ENCODE measurements at regions not wholly inside any gene's neighbourhood (a gene's known extent, or its start where the extent isn't known, plus 50 kb on each side); places are given as distances from the start of the nearest gene placed in this dataset.
"Not testable (repeated sequence)": the region's sequence is repeated elsewhere in the genome, so short reads cannot be mapped to it uniquely, and the experiment has no call there.

GRCh38 chr22:23500508-23501260, 79.4 kb downstream of the IGLL1 start:
- DNase-seq, result no peak

DNA sequence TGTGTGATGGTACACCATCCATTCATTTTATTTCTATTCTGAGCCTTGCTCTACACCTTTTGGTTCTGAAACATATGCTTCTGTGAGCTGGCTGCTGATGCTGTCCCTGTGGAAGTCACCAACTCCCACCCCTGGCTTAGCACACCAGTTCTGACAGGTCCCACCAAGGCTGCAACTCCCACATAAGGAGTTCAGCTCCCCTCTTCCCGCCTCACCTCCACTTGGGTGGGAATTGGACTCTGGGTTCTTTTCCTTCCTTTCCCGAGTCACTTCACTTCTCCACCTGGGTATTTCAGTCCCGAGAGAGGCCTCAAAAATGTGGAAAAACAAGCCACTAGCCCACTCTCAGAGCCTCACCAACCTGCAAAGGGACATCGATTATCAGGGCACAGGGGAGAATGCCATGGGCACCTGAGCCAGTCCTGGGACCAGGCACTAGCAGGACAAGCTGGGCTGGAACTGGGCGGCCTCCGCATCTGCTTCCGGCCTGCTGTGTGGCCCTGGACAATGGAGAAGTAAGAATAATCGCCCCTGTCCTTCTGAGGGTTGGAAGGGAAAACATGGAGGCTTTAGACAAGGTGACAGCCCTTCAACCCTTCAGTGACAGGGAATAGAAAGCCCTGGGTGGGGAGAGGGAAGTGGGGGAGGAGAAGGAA, 80.1 kb downstream of the IGLL1 start:
- no peak for DNase-seq

- DNase-seq, result no peak
These were observed 81.0 kb downstream of the IGLL1 start for GRCh38 chr22:23498811-23499798.

GRCh38 chr22:23497889-23498288, 82.2 kb downstream of the IGLL1 start:
- not testable (repeated sequence) for DNase-seq

- no peak for DNase-seq
These were observed 82.8 kb downstream of the IGLL1 start for GRCh38 chr22:23497016-23497885.

- no peak for DNase-seq
These were observed 83.7 kb downstream of the IGLL1 start for GRCh38 chr22:23496445-23496833.

- DNase-seq, result no peak
These were observed 84.3 kb downstream of the IGLL1 start for GRCh38 chr22:23495614-23496444.

DNA sequence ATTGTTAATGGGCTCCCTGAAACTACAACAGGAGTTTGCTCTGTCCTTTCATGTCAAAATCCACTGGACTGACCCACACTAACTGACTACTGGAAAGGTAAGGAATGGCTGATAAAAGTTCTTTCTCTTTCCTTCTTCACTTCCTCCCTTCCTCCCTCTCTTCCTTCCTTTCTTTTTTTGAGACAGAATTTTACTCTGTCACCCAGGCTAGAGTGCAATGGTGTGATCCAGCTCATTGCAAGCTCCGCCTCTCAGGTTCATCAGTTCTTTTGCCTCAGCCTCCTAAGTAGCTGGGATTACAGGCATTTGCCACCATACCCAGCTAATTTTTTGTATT, 85.2 kb downstream of the IGLL1 start:
- no peak for DNase-seq

- DNase-seq, result no peak
These were observed 94.6 kb downstream of the IGLL1 start for GRCh38 chr22:23485490-23485889.

DNA sequence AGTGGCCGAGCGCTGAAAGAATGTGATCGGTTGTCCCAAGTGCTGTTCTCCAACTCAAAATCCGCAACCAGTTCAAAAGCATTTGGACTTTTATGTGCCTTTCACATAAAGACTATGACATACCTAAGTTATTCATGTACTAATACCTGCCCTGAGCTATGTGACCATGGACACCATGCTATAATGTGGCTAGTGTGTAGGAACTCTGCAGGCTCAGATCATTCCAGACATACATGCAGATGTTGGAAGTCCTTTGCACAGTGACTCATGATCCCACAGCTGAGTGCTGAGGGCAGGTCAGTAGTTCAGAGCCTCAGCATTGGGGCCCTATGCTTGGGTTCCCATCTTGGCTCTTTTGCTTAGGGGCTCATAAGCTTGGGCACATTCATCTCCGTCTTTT, 95.4 kb downstream of the IGLL1 start:
- no peak for DNase-seq

- no peak for DNase-seq
These were observed 98.7 kb downstream of the IGLL1 start for GRCh38 chr22:23481369-23481768.

DNA sequence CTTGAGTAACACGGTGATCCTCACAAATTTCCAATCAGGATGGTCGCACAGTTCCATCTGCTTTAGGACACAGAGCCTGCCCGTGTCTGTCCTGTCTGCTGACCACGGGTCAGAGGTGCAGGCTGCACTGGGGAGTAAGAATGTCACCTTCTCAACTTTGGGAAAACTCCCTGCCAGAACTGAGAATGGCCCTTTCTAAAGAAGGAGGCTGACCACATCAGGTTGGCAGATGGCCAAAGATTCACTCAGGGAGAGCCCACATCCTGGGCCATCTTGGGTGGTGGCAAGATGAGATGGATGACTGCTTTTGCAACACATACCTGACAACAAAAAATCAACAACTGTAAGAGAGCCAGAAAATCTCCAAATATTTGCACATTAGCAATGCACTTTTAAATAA, 101.9 kb downstream of the IGLL1 start:
- DNase-seq, result no peak

DNA sequence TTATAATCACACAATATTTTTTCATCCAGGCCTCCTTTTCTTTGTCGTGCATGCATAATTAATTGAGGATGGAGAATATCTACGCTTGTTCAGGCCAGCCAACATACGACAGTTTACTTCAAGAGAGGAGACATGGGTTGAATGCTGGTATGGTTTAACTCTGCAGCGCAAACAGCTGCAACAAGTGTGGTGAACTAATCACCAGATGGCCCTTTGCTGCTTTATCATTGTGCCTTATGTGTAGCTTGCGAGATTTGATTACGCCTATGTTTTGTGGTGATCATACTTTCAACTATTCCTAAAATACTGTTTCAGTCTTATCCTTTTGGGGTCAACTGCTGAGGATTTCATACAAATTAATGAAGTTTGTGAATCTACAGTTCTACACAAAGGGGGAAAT, 105.6 kb downstream of the IGLL1 start:
- not testable (repeated sequence) for DNase-seq

DNA sequence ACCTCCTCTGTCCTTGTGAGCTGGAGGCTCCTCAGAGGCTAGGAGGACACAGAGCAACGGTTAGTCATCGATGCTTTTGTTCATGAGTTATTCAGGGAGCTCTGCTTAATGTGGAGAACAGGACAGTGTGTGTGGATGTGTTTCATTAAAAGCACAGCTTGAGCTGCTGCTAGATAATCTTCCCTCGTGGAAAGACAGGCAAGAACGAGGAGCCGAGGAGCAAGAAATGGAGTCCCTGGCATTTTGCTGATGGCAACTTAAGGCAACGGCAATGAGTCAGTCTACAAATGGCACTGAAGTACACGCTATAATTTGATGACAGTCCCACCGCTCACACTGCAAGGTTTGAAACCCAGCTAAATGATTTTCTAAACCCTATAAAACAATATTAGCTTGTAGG, 106.2 kb downstream of the IGLL1 start:
- no peak for DNase-seq

- not testable (repeated sequence) for DNase-seq
These were observed 107.7 kb downstream of the IGLL1 start for GRCh38 chr22:23472376-23472775.

DNA sequence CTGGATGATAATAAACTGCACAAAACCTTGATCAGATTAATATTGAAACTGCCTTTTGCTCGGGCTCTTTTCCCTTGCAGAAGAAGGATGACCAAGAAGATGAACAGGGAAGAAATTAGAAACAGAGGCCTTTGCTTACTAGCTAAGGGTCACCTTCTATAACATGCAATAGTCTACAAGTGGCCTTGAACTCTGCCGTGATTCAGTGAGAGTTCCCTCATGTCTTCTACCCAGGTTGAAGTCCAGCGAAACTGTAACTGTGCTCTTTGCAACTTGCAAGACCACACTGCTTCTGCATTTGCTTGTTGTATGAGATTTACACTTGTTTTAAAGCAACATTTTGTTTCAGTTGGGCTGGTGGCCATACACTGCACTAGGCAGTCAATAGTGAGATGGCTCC, 108.4 kb downstream of the IGLL1 start:
- DNase-seq, result no peak

- no peak for DNase-seq
These were observed 109.2 kb downstream of the IGLL1 start for GRCh38 chr22:23470811-23471389.

- DNase-seq, result no peak
These were observed 112.3 kb downstream of the IGLL1 start for GRCh38 chr22:23467721-23468294.

DNA sequence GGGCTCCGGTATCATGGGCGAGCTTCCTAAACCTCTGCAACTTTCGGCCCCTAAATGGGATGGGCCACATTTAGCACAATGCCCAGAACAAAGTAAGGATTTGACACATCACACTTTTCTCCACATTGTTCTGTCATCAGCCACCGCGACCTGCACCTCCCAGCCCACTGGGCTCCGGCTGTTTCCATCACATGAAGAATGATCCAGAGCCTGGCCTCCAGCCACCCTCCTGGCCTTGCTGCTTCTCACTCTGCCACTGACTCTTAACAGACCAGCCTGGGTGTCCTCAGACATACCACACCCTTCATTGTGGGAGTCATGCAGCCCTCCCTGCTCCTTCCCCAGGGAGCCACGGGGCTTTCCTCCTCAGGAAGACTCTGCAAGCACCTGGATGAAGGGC, 113.7 kb downstream of the IGLL1 start:
- no peak for DNase-seq

DNA sequence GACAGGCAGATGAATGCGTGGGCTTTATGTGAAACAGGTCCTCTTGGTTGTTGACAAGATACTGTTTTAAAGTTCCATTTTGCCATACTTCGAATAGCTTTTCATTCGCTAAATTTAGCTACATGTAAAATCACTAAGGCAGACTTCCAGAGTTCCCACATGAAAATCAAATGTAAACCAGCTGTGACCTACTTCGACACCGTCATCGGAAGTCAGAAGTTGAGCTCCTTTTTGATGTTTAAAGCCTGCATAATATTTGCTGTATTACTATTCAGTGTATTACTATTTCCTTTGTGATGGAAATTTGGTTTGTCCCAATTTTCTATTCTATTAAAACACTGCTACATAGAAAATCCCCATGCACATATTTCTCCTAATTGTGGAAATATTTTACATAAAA, 115.3 kb downstream of the IGLL1 start:
- DNase-seq, result not testable (repeated sequence)

DNA sequence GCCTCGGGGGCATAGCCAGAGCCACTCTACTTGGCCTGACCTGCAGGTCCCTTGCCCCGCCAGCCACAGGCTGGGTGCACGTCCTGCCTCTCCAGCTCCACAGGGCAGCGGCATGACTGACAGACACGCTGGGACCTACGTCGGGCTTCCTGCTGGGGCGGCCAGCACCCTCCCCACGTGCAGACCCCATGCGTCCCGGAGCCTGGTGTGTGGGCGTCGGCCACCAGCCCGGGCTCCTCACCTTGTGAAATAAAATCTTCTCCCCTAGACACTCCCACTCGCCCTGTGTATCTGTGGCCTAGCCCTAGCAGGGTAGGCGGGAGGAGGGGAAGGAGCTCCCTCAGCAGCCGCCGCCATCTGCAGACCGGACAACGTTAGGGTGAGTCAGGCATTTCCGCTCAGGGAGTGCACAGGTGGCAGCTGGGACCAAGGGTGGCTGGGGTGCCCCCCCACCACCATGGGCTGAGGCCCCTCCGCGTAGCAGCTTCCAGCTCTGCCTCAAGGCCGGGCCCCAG, 119.5 kb downstream of the IGLL1 start:
- DNase-seq, result not testable (repeated sequence)
